Ovary (tissue), 3 donors: ENCODE measurements at regions not wholly inside any gene's neighbourhood (a gene's known extent, or its start where the extent isn't known, plus 50 kb on each side); places are given as distances from the start of the nearest gene placed in this dataset.

Experiments used
- EP300 ChIP-seq: sonication (generic); formaldehyde crosslinking; IDR thresholded peaks from one replicate; pipeline ENCODE4 v1.6.1; 2017; ENCODE audit warnings: antibody characterized with exemption
- POLR2A ChIP-seq: fragments of 450-650 bp; IDR thresholded peaks from one replicate; pipeline ENCODE4 v1.6.1; 2017; ENCODE audit warnings: antibody characterized with exemption, mild to moderate bottlenecking, moderate library complexity
- TF ChIP-seq, protein P1 (sequence below), 3 donors: fragments of 450-650 bp in 2 of 3; fragments of 200-600 bp in 1 of 3; IDR thresholded peaks; one replicate each; pipeline versions ENCODE4 v1.5.1 to v1.8.0; 2016 to 2022; ENCODE audit warnings: antibody characterized with exemption in 3 of 3, mild to moderate bottlenecking in 1 of 3
- donor health status: DM: no; HTN: no; CAD: no.

DNA sequence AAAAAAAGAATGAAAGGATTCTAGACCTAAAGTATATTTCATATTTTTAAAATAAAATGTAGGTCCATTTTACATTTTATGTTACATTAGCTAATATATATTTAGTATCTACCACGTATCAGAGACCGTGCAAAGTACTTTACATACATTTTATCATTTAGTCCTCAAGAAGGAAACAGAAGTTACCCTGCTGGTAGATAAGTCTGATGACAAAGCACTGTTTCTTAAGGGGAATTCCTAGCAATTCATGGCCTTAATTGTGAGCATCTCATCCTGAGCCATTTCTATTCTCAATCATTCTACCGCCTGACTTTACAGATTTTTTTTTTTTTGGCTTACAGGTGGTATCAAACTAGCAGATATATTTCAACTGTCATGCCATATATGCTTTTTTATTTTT lies 367.7 kb downstream of the PRELID2 start:
- TF ChIP-seq POLR2A (no peak), EP300 (no peak)
- TF ChIP-seq, protein P1, sequence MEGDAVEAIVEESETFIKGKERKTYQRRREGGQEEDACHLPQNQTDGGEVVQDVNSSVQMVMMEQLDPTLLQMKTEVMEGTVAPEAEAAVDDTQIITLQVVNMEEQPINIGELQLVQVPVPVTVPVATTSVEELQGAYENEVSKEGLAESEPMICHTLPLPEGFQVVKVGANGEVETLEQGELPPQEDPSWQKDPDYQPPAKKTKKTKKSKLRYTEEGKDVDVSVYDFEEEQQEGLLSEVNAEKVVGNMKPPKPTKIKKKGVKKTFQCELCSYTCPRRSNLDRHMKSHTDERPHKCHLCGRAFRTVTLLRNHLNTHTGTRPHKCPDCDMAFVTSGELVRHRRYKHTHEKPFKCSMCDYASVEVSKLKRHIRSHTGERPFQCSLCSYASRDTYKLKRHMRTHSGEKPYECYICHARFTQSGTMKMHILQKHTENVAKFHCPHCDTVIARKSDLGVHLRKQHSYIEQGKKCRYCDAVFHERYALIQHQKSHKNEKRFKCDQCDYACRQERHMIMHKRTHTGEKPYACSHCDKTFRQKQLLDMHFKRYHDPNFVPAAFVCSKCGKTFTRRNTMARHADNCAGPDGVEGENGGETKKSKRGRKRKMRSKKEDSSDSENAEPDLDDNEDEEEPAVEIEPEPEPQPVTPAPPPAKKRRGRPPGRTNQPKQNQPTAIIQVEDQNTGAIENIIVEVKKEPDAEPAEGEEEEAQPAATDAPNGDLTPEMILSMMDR (IDR thresholded peaks at IDR 0.05): no peak
